T-cell (primary cell): ENCODE measurements at regions not wholly inside any gene's neighbourhood (a gene's known extent, or its start where the extent isn't known, plus 50 kb on each side); places are given as distances from the start of the nearest gene placed in this dataset.

Source experiments
- ATAC-seq, 4 experiments: fragments of 200-7000 bp in 3 of 4; fragments of 150-1000 bp in 1 of 4; cut with Tn5 transposase; replicated peaks in 1 of 4; 1 replicate in 3 of 4; 2 replicates in 1 of 4; pipeline ENCODE4 v1.10.0; 2021; ENCODE audit warnings: moderate library complexity in 3 of 4, mild to moderate bottlenecking in 2 of 4, moderate number of reproducible peaks in 1 of 4
- CTCF ChIA-PET, 2 donors: fragments of 300-600 bp; sonication (Branson Sonifier 250); formaldehyde crosslinking; loops; one replicate each; lab custom pipeline; 2022; ENCODE audit warnings: antibody characterized with exemption in 2 of 2; lab: Charles Lee
- POLR2A ChIA-PET, 2 donors: fragments of 300-600 bp; sonication (Branson Sonifier 250); formaldehyde crosslinking; loops; one replicate each; lab custom pipeline; 2022; ENCODE audit warnings: antibody characterized with exemption in 2 of 2; lab: Charles Lee
- DNase-seq, 35 experiments: peaks; one replicate each; pipeline versions ENCODE4 v3.0.0 to v3.0.0-alpha.2; 2013 to 2023
- H3K27ac ChIP-seq: one replicate; pipeline ENCODE4 v1.5.1; 2013; ENCODE audit warnings: low read length
- H3K27me3 ChIP-seq, 2 experiments: replicated peaks in 1 of 2; 1 replicate in 1 of 2; 2 replicates in 1 of 2; pipeline versions ENCODE4 v1.6.1 to v1.7.0; 2013; ENCODE audit warnings: low read length in 1 of 2, mixed read lengths in 1 of 2; ENCODE audit not compliant: control insufficient read depth in 2 of 2, insufficient read depth in 2 of 2; ENCODE audit errors: extremely low read depth in 1 of 2
- H3K36me3 ChIP-seq, 2 donors: 1 replicate in 1 of 2; 2 replicates in 1 of 2; pipeline versions ENCODE4 v1.6.1 to v1.7.0; 2013; ENCODE audit warnings: low read length in 1 of 2; ENCODE audit not compliant: control insufficient read depth in 2 of 2, insufficient read depth in 1 of 2; ENCODE audit errors: extremely low read depth in 1 of 2
- H3K4me1 ChIP-seq, 2 experiments: 1 replicate in 1 of 2; 2 replicates in 1 of 2; pipeline versions ENCODE4 v1.6.1 to v1.7.0; 2013; ENCODE audit warnings: low read length in 2 of 2, mixed read lengths in 1 of 2; ENCODE audit not compliant: insufficient read depth in 2 of 2, control insufficient read depth in 1 of 2; ENCODE audit errors: extremely low read depth in 1 of 2
- H3K4me3 ChIP-seq, 2 donors: 1 replicate in 1 of 2; 2 replicates in 1 of 2; pipeline versions ENCODE4 v1.5.1 to v1.7.0; 2013; ENCODE audit warnings: mild to moderate bottlenecking in 2 of 2, low read length in 1 of 2, moderate library complexity in 1 of 2; ENCODE audit not compliant: control insufficient read depth in 1 of 2; ENCODE audit errors: extremely low read depth in 1 of 2
- H3K9me3 ChIP-seq: 2 replicates; pipeline ENCODE4 v1.7.0; 2013
- H3K27ac Mint-ChIP-seq, 2 donors: one replicate each; pipeline ENCODE4 v1.8.0; 2020 to 2021; ENCODE audit warnings: mild to moderate bottlenecking in 2 of 2, mixed read lengths in 2 of 2
- H3K27me3 Mint-ChIP-seq, 2 donors: one replicate each; pipeline ENCODE4 v1.8.0; 2021 to 2022; ENCODE audit warnings: mixed read lengths in 2 of 2
- H3K36me3 Mint-ChIP-seq: one replicate; pipeline ENCODE4 v1.8.0; 2021; ENCODE audit warnings: mixed read lengths
- H3K4me1 Mint-ChIP-seq, 3 donors: one replicate each; pipeline ENCODE4 v1.8.0; 2020 to 2022; ENCODE audit warnings: mixed read lengths in 3 of 3, mild to moderate bottlenecking in 1 of 3
- H3K4me3 Mint-ChIP-seq, 3 donors: one replicate each; pipeline ENCODE4 v1.8.0; 2020 to 2022; ENCODE audit warnings: mild to moderate bottlenecking in 3 of 3, mixed read lengths in 3 of 3, moderate library complexity in 3 of 3
- H3K9me3 Mint-ChIP-seq, 3 donors: one replicate each; pipeline ENCODE4 v1.8.0; 2020 to 2022; ENCODE audit warnings: mixed read lengths in 3 of 3
- WGBS: methylation state at CpG from one replicate; pipeline ENCODE4 v1.1.5; 2013; ENCODE audit warnings: missing lambda C conversion rate; ENCODE audit not compliant: insufficient coverage; 5-methylcytosine and 5-hydroxymethylcytosine counted together

GRCh38 chr2:164127971-164128527 is 392.2 kb upstream of the FIGN start:
- H3K36me3 ChIP-seq, result no peaks in the 10 kb centered on the region
- no peak overlapping the region for H3K4me3 ChIP-seq
- H3K4me1 Mint-ChIP-seq, result no peaks in the 10 kb centered on the region
- no peak overlapping the region for H3K4me3 Mint-ChIP-seq
- no peaks in the 10 kb centered on the region for H3K9me3 ChIP-seq
- no peak overlapping the region for H3K27ac Mint-ChIP-seq
- H3K27me3 ChIP-seq, result no peaks in the 10 kb centered on the region
- no peaks in the 10 kb centered on the region for H3K27me3 Mint-ChIP-seq
- ChIA-PET CTCF (no interaction called here), POLR2A (no interaction called here)
- ATAC-seq (no peak), DNase-seq (no peak)
- H3K4me1 ChIP-seq, result no peaks in the 10 kb centered on the region
- no peaks in the 10 kb centered on the region for H3K36me3 Mint-ChIP-seq
- H3K9me3 Mint-ChIP-seq, result peaks cover 5 to 11% (median 9%) of the 10 kb centered on the region in 3 donors
- no peak overlapping the region for H3K27ac ChIP-seq
- 77% methylated on average over 4 of the region's 9 CpGs for WGBS

- no peak overlapping the region for H3K27ac ChIP-seq
These were observed 391.3 kb upstream of the FIGN start for GRCh38 chr2:164126960-164127660.

GRCh38 chr2:164115806-164116205 is 380.0 kb upstream of the FIGN start:
- CTCF ChIA-PET, result interaction anchor here in 1 of 2 donors (1.6 kb wide), 1 partner anchor 17 kb away, joined by 3 read pairs; no protein-coding TSS in a partner anchor
- no peaks in the 10 kb centered on the region for H3K27me3 Mint-ChIP-seq
- POLR2A ChIA-PET, result no interaction called here
- no peaks in the 10 kb centered on the region for H3K36me3 Mint-ChIP-seq
- H3K27ac Mint-ChIP-seq, result no peak overlapping the region
- 80% methylated on average over 1 of the region's 4 CpGs for WGBS
- DNase-seq (no peak), ATAC-seq (no peak)
- H3K4me1 Mint-ChIP-seq, result no peaks in the 10 kb centered on the region
- Histone ChIP-seq H3K27me3 (no peaks in the 10 kb centered on the region), H3K9me3 (no peaks in the 10 kb centered on the region), H3K4me3 (no peak overlapping the region), H3K36me3 (no peaks in the 10 kb centered on the region), H3K27ac (no peak overlapping the region), H3K4me1 (no peaks in the 10 kb centered on the region)
- no peak overlapping the region for H3K4me3 Mint-ChIP-seq
- peaks cover 0 to 9% (median 0%) of the 10 kb centered on the region in 3 donors for H3K9me3 Mint-ChIP-seq

More at GRCh38 chr2:164126960-164127660, 391.3 kb upstream of the FIGN start:
- H3K4me3 Mint-ChIP-seq, result no peak overlapping the region
- DNase-seq (no peak), ATAC-seq (no peak)
- H3K4me3 ChIP-seq, result no peak overlapping the region
- H3K9me3 Mint-ChIP-seq, result peaks cover 0 to 11% (median 9%) of the 10 kb centered on the region in 3 donors
- WGBS, result 93% methylated on average over 3 of the region's 7 CpGs
- H3K36me3 ChIP-seq, result no peaks in the 10 kb centered on the region
- H3K27ac Mint-ChIP-seq, result no peak overlapping the region
- no peaks in the 10 kb centered on the region for H3K9me3 ChIP-seq
- no peaks in the 10 kb centered on the region for H3K4me1 ChIP-seq
- H3K4me1 Mint-ChIP-seq, result no peaks in the 10 kb centered on the region
- POLR2A ChIA-PET, result no interaction called here
- no peaks in the 10 kb centered on the region for H3K27me3 Mint-ChIP-seq
- no peaks in the 10 kb centered on the region for H3K36me3 Mint-ChIP-seq
- H3K27me3 ChIP-seq, result no peaks in the 10 kb centered on the region
- CTCF ChIA-PET, result no interaction called here

- H3K9me3 Mint-ChIP-seq, result peaks cover 0 to 5% (median 0%) of the 10 kb centered on the region in 3 donors
- Histone ChIP-seq H3K27me3 (no peaks in the 10 kb centered on the region), H3K9me3 (no peaks in the 10 kb centered on the region), H3K4me1 (no peaks in the 10 kb centered on the region), H3K4me3 (no peak overlapping the region), H3K36me3 (no peaks in the 10 kb centered on the region), H3K27ac (no peak overlapping the region)
- ChIA-PET POLR2A (no interaction called here), CTCF (interaction anchor here in 1 of 2 donors (1.6 kb wide), 1 partner anchor 18 kb away, joined by 3 read pairs; no protein-coding TSS in a partner anchor)
- no peaks in the 10 kb centered on the region for H3K27me3 Mint-ChIP-seq
- H3K4me1 Mint-ChIP-seq, result no peaks in the 10 kb centered on the region
- no peak overlapping the region for H3K27ac Mint-ChIP-seq
- no peak for DNase-seq
- ATAC-seq, result no peak
- H3K36me3 Mint-ChIP-seq, result no peaks in the 10 kb centered on the region
- no peak overlapping the region for H3K4me3 Mint-ChIP-seq
These were observed 379.1 kb upstream of the FIGN start for GRCh38 chr2:164114937-164115336.

- no peaks in the 10 kb centered on the region for H3K9me3 ChIP-seq
These were observed 376.3 kb upstream of the FIGN start for GRCh38 chr2:164112105-164112504.

GRCh38 chr2:164110515-164110914 is 374.7 kb upstream of the FIGN start:
- no peak for DNase-seq
- POLR2A ChIA-PET, result no interaction called here
- Histone ChIP-seq H3K4me1 (no peaks in the 10 kb centered on the region), H3K9me3 (no peaks in the 10 kb centered on the region), H3K4me3 (no peak overlapping the region), H3K27ac (no peak overlapping the region), H3K27me3 (no peaks in the 10 kb centered on the region), H3K36me3 (no peaks in the 10 kb centered on the region)
- Mint-ChIP-seq H3K27ac (no peak overlapping the region), H3K9me3 (peaks cover 0 to 2% (median under 1%) of the 10 kb centered on the region in 3 donors), H3K4me3 (no peak overlapping the region), H3K27me3 (no peaks in the 10 kb centered on the region), H3K36me3 (no peaks in the 10 kb centered on the region), H3K4me1 (no peaks in the 10 kb centered on the region)
- no peak for ATAC-seq
- CTCF ChIA-PET, result no interaction called here

More at GRCh38 chr2:164112105-164112504, 376.3 kb upstream of the FIGN start:
- ATAC-seq (no peak), DNase-seq (no peak)
- no peak overlapping the region for H3K4me3 Mint-ChIP-seq
- Histone ChIP-seq H3K4me3 (no peak overlapping the region), H3K36me3 (no peaks in the 10 kb centered on the region), H3K4me1 (no peaks in the 10 kb centered on the region), H3K27ac (no peak overlapping the region), H3K27me3 (no peaks in the 10 kb centered on the region)
- H3K27me3 Mint-ChIP-seq, result no peaks in the 10 kb centered on the region
- no peak overlapping the region for H3K27ac Mint-ChIP-seq
- WGBS, result no CpG with 5 or more reads among the region's 2 CpGs
- peaks cover 0 to 5% (median 0%) of the 10 kb centered on the region in 3 donors for H3K9me3 Mint-ChIP-seq
- no peaks in the 10 kb centered on the region for H3K36me3 Mint-ChIP-seq
- no peaks in the 10 kb centered on the region for H3K4me1 Mint-ChIP-seq
- CTCF ChIA-PET, result no interaction called here
- POLR2A ChIA-PET, result no interaction called here
